GM18517 (cell line): ENCODE measurements at regions not wholly inside any gene's neighbourhood (a gene's known extent, or its start where the extent isn't known, plus 50 kb on each side); places are given as distances from the start of the nearest gene placed in this dataset.
"Not testable (repeated sequence)": the region's sequence is repeated elsewhere in the genome, so short reads cannot be mapped to it uniquely, and the experiment has no call there.

Experiments used
- ATAC-seq: cut with Tn5 transposase; IDR thresholded peaks from one replicate; pipeline ENCODE4 v1.9.1; 2021; ENCODE audit warnings: mild to moderate bottlenecking, moderate library complexity; ENCODE audit not compliant: unreplicated experiment

DNA sequence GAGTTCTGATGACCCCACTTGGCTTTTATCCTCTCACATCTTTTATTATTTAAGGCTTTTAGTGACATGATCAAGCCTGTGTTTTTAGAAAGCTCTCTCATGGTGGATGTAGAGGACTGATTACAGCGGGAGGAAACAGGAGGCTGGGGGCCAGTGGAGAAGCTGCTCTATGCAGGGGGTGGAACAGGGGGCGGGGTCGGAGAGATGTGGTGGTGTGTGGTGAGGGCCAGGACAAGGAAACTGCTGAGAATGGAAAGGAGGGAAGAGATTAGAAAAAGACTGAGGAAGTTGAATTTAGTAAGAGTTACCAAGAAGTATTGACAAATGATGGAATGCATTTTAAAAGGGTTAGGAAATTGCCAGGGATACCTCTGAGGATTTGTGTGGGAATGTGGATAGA lies 292.2 kb downstream of the ZIC3 start:
- ATAC-seq = no peak

DNA sequence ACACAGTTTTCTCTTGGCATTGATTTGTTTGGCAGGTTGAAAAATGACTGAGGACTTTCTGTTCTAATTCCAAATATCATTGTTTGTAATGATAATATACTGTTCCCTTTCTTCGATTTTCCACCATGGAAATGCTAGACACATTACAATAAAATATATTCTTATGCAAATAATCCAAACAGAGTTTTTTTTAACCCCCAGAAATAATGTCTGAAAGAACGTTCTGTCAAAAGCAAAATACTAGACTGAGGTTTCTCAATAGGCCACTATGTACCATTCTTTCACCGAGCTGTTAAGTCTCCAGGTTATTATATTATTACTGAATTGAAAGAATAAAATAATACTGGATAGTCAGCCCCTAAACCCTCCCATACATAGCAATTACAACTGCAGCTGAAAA lies 312.5 kb downstream of the ZIC3 start:
- ATAC-seq = no peak

- no peak for ATAC-seq
Observed at GRCh38 chrX:137882960-137883359, 317.0 kb downstream of the ZIC3 start.

DNA sequence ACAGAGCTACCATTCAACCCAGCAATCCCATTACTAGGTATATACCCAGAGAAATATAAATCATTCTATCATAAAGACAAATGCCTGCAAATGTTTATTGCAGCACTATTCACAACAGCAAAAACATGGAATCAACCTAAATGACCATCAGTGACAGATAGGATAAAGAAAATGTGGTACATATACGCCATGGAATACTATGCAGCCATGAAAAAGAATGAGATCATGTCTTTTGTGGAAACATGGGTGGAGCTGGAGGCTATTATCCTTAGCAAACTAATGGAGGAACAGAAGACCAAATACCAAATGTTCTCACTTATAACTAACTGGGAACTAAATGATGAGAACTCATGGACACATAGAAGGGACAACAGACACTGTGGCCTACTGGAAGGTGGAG lies 318.9 kb downstream of the ZIC3 start:
- ATAC-seq = not testable (repeated sequence)

- ATAC-seq = no peak
Observed at GRCh38 chrX:137891431-137891830, 325.5 kb downstream of the ZIC3 start.

DNA sequence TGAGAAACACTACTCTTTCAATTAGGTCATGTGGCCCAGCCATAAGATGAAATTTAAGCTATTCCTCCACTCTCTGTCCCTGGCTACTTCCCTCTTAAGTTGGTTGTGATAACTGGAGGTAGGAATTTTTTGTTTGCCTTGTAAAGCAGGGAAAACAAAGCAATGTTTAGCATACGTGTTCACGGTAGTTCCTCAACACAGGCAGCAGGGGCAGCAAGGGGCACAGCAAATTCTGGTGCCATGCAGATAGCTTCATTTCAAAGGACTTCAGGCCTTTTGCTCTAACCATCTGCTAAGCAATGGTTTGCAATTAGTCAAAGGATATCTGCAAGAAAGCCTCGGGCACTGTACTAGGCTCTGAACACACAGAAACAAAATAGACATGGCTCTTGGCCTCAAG lies 330.2 kb downstream of the ZIC3 start:
- no peak for ATAC-seq

GRCh38 chrX:137915466-137915865 lies 349.5 kb downstream of the ZIC3 start:
- ATAC-seq = no peak

GRCh38 chrX:137916090-137916746 lies 350.3 kb downstream of the ZIC3 start:
- no peak for ATAC-seq

- ATAC-seq = no peak
Observed at GRCh38 chrX:137926090-137926489, 360.2 kb downstream of the ZIC3 start.

- no peak for ATAC-seq
Observed at GRCh38 chrX:137929951-137930350, 364.0 kb downstream of the ZIC3 start.

DNA sequence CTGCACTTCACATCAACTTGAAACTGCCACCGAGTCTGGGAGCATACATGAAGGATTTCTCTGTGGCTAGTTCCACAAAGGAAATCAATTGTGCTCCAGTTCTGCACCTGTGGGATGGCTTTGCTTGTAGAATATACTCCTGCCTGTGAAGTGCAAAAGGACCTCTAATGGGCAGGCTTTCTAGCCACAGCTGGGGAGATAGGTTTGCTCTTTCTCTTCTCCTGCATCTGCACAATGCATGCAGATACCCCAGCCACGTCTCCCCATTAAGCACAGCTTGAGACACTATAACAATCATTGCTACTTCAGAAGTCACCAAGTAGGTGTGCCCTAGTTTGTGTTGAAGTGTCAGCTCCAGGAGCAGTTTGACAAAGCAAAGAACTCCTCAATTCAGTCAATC lies 364.6 kb downstream of the ZIC3 start:
- ATAC-seq = no peak

DNA sequence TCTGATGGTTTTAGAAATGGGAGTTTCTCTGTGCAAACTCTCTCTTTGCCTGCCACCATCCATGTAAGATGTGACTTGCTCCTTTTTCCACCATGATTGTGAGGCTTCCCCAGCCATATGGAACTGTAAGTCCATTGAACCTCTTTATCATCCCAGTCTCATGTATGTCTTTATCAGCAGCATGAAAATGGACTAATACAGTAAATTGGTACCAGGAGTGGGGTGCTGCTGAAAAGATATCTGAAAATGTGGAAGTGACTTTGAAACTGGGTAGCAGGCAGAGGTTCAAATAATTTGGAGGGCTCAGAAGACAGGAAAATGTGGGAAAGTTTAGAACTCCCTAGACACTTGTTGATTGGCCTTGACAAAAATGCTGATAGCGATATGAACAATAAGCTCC lies 368.3 kb downstream of the ZIC3 start:
- not testable (repeated sequence) for ATAC-seq

DNA sequence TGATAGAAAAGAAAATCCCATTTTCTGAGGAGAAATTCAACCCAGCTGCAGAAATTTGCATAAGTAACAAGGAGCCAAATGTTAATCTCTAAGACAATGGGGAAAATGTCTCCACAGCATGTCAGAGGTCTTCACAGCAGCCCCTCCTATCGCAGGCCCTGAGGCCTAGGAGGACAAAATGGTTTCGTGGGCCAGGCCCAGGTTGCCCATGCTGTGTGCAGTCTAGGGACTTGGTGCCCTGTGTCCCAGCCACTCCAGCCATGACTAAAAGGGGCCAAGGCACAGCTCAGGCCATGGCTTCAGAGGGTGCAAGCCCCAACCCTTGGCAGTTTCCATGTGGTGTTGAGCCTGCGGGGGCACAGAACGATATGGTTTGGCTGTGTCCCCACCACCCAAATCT lies 369.0 kb downstream of the ZIC3 start:
- not testable (repeated sequence) for ATAC-seq

- no peak for ATAC-seq
Observed at GRCh38 chrX:137945470-137945869, 379.5 kb downstream of the ZIC3 start.

DNA sequence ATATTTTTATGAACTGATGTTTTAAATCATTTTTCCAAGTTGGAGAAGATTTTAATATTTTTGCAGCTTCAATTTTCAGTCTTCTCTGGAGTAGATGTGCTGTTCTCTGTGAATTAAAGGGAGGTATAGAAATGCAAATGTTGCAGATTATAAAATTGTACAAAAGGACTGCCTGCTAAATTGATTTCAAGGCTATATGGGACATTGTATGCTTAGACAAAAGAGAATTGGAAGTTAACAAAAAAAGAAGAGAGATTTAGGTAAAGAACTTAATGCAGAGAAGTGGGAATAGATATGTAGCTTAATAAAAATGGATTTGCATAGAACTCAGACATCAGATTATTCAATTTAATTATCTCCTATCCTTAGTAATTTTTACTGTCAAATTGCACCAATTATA lies 403.3 kb downstream of the ZIC3 start:
- no peak for ATAC-seq

DNA sequence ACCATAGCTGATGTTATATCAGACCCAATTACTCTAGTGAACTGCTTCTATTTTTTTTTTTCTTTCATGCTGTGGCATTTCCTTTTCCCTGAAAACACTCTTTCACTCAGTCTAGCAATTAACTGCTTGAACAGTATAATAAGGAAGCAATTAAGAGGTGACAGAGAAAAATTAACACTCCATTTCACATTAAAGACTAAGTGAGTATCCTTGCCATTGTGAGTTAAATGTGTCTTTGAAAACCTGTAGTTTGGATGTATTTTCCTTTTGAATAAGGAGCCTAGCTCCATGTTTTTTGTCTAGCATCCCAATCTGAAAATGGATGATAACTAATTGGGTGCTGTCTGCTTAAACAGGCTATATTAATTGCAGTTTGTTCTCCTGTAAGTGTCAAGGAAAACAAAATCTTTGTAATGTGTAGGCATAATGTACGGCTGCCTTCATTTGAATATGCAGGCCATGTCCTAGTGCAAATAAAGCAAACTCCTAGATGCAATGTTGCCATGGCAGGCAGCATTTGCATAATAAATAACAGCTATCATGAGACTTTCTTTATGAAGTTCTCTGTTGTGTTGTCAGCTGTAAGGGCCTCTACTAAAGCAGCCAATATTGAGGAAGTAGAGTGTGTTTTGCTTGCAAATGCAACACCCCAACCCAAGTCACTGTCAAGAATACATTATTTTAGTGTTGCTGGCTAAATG lies 416.7 kb downstream of the ZIC3 start:
- ATAC-seq = no peak

DNA sequence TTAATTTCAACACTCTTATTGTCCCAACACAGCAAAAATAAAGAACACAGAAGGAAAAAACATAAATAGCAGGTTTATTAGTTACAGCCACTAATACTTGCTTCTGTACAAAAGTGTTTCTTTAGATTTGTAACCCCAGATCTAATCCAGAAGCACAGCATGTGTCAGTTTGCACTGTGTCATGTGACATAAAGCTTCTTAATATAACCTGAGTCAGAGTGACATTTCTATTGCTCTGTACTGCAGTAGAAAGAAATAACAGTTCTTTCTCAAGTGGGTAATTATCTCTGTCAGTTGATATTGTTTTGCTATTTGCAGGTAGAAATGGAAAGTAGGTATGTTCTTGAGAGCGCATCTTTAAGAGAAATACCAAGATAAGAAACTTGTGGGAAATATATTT lies 422.5 kb downstream of the ZIC3 start:
- ATAC-seq = no peak

GRCh38 chrX:137998619-137999018 lies 432.7 kb downstream of the ZIC3 start:
- no peak for ATAC-seq

DNA sequence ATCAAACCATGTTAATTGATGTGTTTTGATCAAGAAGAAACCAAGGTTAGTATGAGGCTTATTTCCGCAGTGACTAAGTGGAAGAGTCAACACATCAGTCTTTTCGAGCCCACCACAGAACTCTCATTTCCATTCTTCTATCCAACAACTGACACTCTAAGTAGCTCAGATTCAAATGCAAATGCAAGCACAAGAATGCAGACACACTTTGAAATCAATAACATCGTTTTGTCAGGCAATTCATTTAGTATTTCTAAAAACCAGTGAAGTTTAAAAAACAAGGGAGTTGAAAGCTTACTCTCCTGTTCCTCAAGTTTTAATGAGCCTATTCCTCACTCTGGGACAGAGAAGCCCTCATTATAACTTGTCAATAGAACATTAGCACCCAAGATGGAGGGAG lies 433.1 kb downstream of the ZIC3 start:
- ATAC-seq = no peak

DNA sequence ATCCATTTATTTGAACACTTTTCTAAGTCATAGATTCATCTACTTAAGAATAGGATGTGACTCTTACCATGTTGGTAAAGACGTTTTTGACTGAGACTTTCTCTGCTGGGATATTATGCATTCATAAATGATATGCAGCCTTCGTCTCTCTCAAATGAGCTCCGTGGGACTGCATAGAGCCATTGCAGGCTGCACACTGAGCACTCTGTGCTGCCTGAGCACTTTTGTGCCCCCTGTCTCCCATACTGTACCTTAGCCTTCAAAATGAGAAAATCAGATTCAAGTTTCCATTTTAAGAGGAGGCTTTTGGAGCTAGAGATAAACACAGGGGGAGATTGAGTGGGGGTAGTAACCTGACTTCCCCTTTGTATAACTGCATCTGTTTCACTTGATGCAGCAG lies 433.6 kb downstream of the ZIC3 start:
- ATAC-seq = no peak

DNA sequence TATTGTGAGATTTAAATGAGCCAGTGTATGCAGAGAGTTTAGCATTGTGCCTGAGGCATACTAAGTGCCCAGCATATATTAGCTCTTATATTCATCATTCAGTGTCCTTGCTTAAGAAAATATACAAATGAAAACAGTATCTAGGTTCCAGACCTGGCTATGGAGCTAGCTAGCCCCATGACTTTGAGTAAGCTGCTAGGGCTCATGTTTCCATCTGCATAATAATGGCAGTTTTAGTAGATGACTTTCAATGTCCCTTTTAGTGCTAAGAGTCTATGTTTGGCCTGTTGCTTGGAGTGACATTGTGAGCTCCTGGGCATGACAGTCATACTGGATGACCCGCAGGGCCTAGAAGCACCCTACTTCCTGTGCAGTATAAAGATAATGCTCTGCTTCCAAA lies 435.3 kb downstream of the ZIC3 start:
- ATAC-seq = no peak

DNA sequence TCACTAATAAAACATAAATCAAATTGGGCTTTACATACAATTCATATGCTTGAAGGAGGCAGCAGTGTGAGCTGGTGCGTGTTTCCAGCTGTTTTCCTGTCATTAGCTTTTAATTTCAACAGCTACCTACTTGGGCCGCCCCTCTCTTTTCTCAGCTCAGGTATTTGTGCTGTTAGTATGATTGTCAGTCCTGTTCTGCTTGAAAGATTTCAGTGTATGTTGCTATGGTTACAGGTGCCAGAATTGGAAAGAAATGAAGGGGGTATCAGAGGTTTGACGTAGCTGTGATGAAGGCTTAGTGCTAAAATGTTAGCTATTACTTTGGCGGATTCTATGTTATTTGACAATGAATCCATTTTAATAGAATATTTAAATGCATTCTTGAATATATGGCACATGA lies 440.3 kb downstream of the ZIC3 start:
- ATAC-seq = no peak

GRCh38 chrX:138008281-138008680 lies 442.4 kb downstream of the ZIC3 start:
- ATAC-seq = no peak
